Neural cell (in vitro differentiated cells): ENCODE measurements at regions not wholly inside any gene's neighbourhood (a gene's known extent, or its start where the extent isn't known, plus 50 kb on each side); places are given as distances from the start of the nearest gene placed in this dataset.

Experiments used
- H2AFZ ChIP-seq: fragments of 200-600, 300-800 bp; sonication (generic), shearing (Covaris generic); 2 replicates; pipeline ENCODE4 v1.6.0; 2014; ENCODE audit warnings: low read depth, mild to moderate bottlenecking, antibody characterized with exemption, low read length, moderate library complexity
- H3F3A ChIP-seq: fragments of 200-600 bp; shearing (Covaris generic); 2 replicates; pipeline ENCODE4 v1.6.1; 2016; ENCODE audit warnings: mild to moderate bottlenecking, moderate library complexity, mixed read lengths, antibody characterized with exemption, low read length; ENCODE audit not compliant: insufficient read depth, poor library complexity, severe bottlenecking
- H3K27ac ChIP-seq: fragments of 200-600, 300-800 bp; sonication (generic), shearing (Covaris generic); 2 replicates; pipeline ENCODE4 v1.5.1; 2014; ENCODE audit warnings: mild to moderate bottlenecking, low read length, moderate library complexity
- H3K27me3 ChIP-seq: fragments of 300-800, 200-600 bp; sonication (generic), shearing (Covaris generic); 2 replicates; pipeline ENCODE4 v1.6.0; 2014; ENCODE audit warnings: mild to moderate bottlenecking, low read depth, low read length, moderate library complexity; ENCODE audit not compliant: insufficient read depth
- H3K36me3 ChIP-seq: fragments of 300-800, 200-600 bp; sonication (generic), shearing (Covaris generic); 2 replicates; pipeline ENCODE4 v1.5.1; 2014; ENCODE audit warnings: mild to moderate bottlenecking, antibody characterized with exemption, low read length, moderate library complexity; ENCODE audit not compliant: insufficient read depth
- H3K4me2 ChIP-seq: fragments of 300-800, 200-600 bp; sonication (generic), shearing (Covaris generic); 2 replicates; pipeline ENCODE4 v1.6.0; 2014; ENCODE audit warnings: mild to moderate bottlenecking, low read length
- H3K4me3 ChIP-seq: fragments of 300-800, 200-600 bp; sonication (generic), shearing (Covaris generic); 2 replicates; pipeline ENCODE4 v1.5.1; 2014; ENCODE audit warnings: mild to moderate bottlenecking, low read length, moderate library complexity
- H3K79me2 ChIP-seq: fragments of 200-600 bp; shearing (Covaris generic); replicated peaks from 2 replicates; pipeline ENCODE4 v1.6.0; 2014; ENCODE audit warnings: mild to moderate bottlenecking, low read length, moderate library complexity; ENCODE audit not compliant: insufficient read depth
- H3K9ac ChIP-seq: fragments of 300-800, 200-600 bp; sonication (generic), shearing (Covaris generic); 2 replicates; pipeline ENCODE4 v1.6.1; 2016; ENCODE audit warnings: mild to moderate bottlenecking, low read length, mixed read lengths
- H3K9me2 ChIP-seq: fragments of 200-600 bp; shearing (Covaris generic); 2 replicates; pipeline ENCODE4 v1.6.1; 2016; ENCODE audit warnings: mild to moderate bottlenecking, low read length, mixed read lengths; ENCODE audit not compliant: insufficient read depth
- H3K9me3 ChIP-seq: fragments of 200-600, 300-800 bp; sonication (generic), shearing (Covaris generic); 2 replicates; pipeline ENCODE4 v1.6.1; 2016; ENCODE audit warnings: mild to moderate bottlenecking, mixed run types, low read length, moderate library complexity, mixed read lengths
- H4K20me1 ChIP-seq: fragments of 200-600 bp; shearing (Covaris generic); 2 replicates; pipeline ENCODE4 v1.6.1; 2016; ENCODE audit warnings: mild to moderate bottlenecking, mixed run types; ENCODE audit not compliant: insufficient read depth
- CTCF ChIP-seq: fragments of 450-650 bp; IDR thresholded peaks from 2 replicates; pipeline ENCODE4 v1.5.1; 2014; ENCODE audit warnings: antibody characterized with exemption, mild to moderate bottlenecking, moderate library complexity; ENCODE audit not compliant: poor library complexity, severe bottlenecking
- EP300 ChIP-seq: fragments of 450-650 bp; conservative IDR thresholded peaks from 2 replicates; pipeline ENCODE4 v1.6.1; 2014; ENCODE audit warnings: antibody characterized with exemption, mild to moderate bottlenecking, moderate library complexity; ENCODE audit not compliant: poor library complexity, severe bottlenecking
- EZH2 ChIP-seq: fragments of 200-600, 300-800 bp; shearing (Covaris generic), sonication (generic); IDR thresholded peaks from 2 replicates; pipeline ENCODE4 v1.6.1; 2014; ENCODE audit warnings: antibody characterized with exemption, low read length, borderline replicate concordance, mild to moderate bottlenecking; ENCODE audit not compliant: insufficient read depth, poor library complexity, severe bottlenecking
- MXI1 ChIP-seq: fragments of 450-650 bp; conservative IDR thresholded peaks from 2 replicates; pipeline ENCODE4 v1.6.1; 2014; ENCODE audit warnings: antibody characterized with exemption, mild to moderate bottlenecking; ENCODE audit not compliant: poor library complexity, severe bottlenecking
- POLR2AphosphoS5 ChIP-seq: IDR thresholded peaks from 2 replicates; pipeline ENCODE4 v1.6.1; 2012
- RAD21 ChIP-seq: fragments of 450-650 bp; conservative IDR thresholded peaks from 2 replicates; pipeline ENCODE4 v1.6.1; 2014; ENCODE audit warnings: antibody characterized with exemption, mild to moderate bottlenecking, moderate library complexity
- REST ChIP-seq: IDR thresholded peaks from 2 replicates; pipeline ENCODE4 v1.6.1; 2012; ENCODE audit warnings: borderline replicate concordance
- SMC3 ChIP-seq: fragments of 450-650 bp; conservative IDR thresholded peaks from 2 replicates; pipeline ENCODE4 v1.6.1; 2014; ENCODE audit warnings: antibody characterized with exemption, mild to moderate bottlenecking, moderate library complexity; ENCODE audit not compliant: poor library complexity
- TAF1 ChIP-seq: IDR thresholded peaks from 2 replicates; pipeline ENCODE4 v1.6.1; 2012; ENCODE audit warnings: low read depth

GRCh38 chr5:36536616-36537005 lies 69.8 kb upstream of the SLC1A3 start:
- Histone ChIP-seq H3K36me3 (no peaks in the 10 kb centered on the region), H3F3A (no peaks in the 10 kb centered on the region), H3K27me3 (no peaks in the 10 kb centered on the region), H3K9me3 (no peaks in the 10 kb centered on the region), H3K27ac (no peak overlapping the region), H3K9me2 (no peaks in the 10 kb centered on the region), H2AFZ (no peak overlapping the region), H3K4me2 (no peak overlapping the region), H4K20me1 (no peaks in the 10 kb centered on the region), H3K9ac (no peak overlapping the region), H3K79me2 (no peaks in the 10 kb centered on the region), H3K4me3 (no peak overlapping the region)
- no peak for TF ChIP-seq POLR2AphosphoS5
- no peak for TF ChIP-seq REST
- TF ChIP-seq EP300, result no peak
- TF ChIP-seq EZH2, result no peak
- TF ChIP-seq CTCF, result no peak
- no peak for TF ChIP-seq RAD21

GRCh38 chr5:36537724-36538123 lies 68.7 kb upstream of the SLC1A3 start:
- Histone ChIP-seq H3K79me2 (no peaks in the 10 kb centered on the region), H3K27me3 (no peaks in the 10 kb centered on the region), H3K4me2 (no peak overlapping the region), H3K9ac (no peak overlapping the region), H3K9me3 (no peaks in the 10 kb centered on the region), H3F3A (no peaks in the 10 kb centered on the region), H4K20me1 (no peaks in the 10 kb centered on the region), H3K9me2 (no peaks in the 10 kb centered on the region), H2AFZ (no peak overlapping the region), H3K4me3 (no peak overlapping the region), H3K27ac (no peak overlapping the region), H3K36me3 (no peaks in the 10 kb centered on the region)
- TF ChIP-seq CTCF (no peak), RAD21 (no peak), EP300 (no peak), SMC3 (no peak), MXI1 (no peak), EZH2 (no peak), REST (no peak), POLR2AphosphoS5 (no peak), TAF1 (no peak)
